K562 (cell line): ENCODE measurements at regions not wholly inside any gene's neighbourhood (a gene's known extent, or its start where the extent isn't known, plus 50 kb on each side); places are given as distances from the start of the nearest gene placed in this dataset.

Experiments
- BDP1 ChIP-seq: IDR thresholded peaks from 3 replicates; pipeline ENCODE4 v1.6.1; 2011; ENCODE audit not compliant: insufficient read length, insufficient read depth
- HOXB6 ChIP-seq: fragments of 250-450 bp; sonication (Bioruptor Pico); IDR thresholded peaks from 2 replicates; pipeline ENCODE4 v1.5.1; 2022; ENCODE audit warnings: mild to moderate bottlenecking, borderline replicate concordance
- U2AF1 ChIP-seq: fragments of 200-400 bp; formaldehyde crosslinking; optimal IDR thresholded peaks from 2 replicates; pipeline ENCODE3; 2017; ENCODE audit warnings: mild to moderate bottlenecking, low read depth, low read length, moderate library complexity
- TF ChIP-seq, protein P1 (sequence below): sonication (generic); formaldehyde crosslinking; IDR thresholded peaks from 2 replicates; pipeline ENCODE4 v1.5.0; 2020; ENCODE audit warnings: missing genetic modification reagents

DNA sequence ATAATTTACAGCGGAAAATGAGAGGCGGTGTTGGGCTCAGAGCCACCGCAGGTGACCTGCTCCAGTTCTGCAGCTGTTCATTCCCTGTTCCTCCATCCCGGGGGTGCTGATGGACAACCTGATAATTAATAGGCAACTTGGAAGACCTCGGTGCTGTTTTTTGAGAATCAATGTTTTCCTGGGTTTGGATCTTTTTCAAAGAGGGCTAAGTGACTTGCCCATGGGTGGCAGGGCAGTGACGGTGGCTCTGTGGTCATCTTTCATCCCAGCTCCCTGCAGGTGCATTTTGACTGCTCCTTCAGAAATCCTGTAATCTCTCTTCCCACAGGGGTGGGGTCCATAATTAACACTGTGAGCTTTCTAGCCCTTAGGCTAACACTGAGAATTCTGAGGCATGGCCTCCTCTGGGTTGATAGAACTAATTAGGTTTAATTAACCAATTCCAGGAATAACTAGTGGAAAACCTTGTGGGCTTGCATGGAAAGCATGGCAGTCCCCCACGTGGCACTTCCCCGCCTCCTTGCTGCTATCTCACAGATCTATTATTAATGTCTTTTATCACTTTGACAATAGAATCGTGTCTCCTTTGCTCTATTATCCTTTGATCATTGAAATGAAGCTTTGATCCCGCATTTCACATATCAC is 217.9 kb downstream of the GLRX3 start:
- TF ChIP-seq U2AF1 (no peak), HOXB6 (no peak), BDP1 (no peak)
- TF ChIP-seq, protein P1, sequence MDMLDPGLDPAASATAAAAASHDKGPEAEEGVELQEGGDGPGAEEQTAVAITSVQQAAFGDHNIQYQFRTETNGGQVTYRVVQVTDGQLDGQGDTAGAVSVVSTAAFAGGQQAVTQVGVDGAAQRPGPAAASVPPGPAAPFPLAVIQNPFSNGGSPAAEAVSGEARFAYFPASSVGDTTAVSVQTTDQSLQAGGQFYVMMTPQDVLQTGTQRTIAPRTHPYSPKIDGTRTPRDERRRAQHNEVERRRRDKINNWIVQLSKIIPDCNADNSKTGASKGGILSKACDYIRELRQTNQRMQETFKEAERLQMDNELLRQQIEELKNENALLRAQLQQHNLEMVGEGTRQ (CRISPR knock-in tag), result no peak
